ENCODE measurements at regions not wholly inside any gene's neighbourhood (a gene's known extent, or its start where the extent isn't known, plus 50 kb on each side); places are given as distances from the start of the nearest gene placed in this dataset.

DNA sequence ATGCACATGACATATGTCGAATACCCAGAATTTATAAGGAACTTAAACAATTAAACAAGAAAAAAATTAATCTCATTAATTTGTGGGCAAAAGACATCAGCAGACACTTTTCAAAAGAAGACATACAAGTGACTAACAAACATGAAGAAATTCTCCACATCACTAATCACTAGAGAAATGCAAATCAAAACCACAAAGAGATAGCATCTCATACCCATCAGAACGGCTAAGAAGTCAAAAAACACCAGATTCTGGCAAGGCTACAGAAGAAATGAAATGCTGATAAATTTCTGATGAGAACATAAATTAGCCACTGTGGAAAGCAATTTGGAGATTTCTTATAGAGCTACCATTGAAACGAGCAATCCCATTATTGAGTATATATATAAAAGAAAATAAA, 210.6 kb upstream of the LUZP2 start:
- ATAC-seq: no peak
- no peak overlapping the region for H3K4me3 ChIP-seq
- no peaks in the 10 kb centered on the region for H3K27me3 ChIP-seq
- no peak for TF ChIP-seq POLR2A (IDR thresholded peaks at IDR 0.05)
- TF ChIP-seq, protein P1, sequence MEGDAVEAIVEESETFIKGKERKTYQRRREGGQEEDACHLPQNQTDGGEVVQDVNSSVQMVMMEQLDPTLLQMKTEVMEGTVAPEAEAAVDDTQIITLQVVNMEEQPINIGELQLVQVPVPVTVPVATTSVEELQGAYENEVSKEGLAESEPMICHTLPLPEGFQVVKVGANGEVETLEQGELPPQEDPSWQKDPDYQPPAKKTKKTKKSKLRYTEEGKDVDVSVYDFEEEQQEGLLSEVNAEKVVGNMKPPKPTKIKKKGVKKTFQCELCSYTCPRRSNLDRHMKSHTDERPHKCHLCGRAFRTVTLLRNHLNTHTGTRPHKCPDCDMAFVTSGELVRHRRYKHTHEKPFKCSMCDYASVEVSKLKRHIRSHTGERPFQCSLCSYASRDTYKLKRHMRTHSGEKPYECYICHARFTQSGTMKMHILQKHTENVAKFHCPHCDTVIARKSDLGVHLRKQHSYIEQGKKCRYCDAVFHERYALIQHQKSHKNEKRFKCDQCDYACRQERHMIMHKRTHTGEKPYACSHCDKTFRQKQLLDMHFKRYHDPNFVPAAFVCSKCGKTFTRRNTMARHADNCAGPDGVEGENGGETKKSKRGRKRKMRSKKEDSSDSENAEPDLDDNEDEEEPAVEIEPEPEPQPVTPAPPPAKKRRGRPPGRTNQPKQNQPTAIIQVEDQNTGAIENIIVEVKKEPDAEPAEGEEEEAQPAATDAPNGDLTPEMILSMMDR (IDR thresholded peaks at IDR 0.05 in 4 of 5, conservative IDR thresholded peaks at IDR 0.05 in 1 of 5): no peak
- in situ Hi-C loops (cut with MboI; ENCODE audit: low sequenced_read_pairs in 4 of 4) (no loop called here), intact Hi-C loops (cut with DNase I; ENCODE audit: low total_unique reads) (no loop called here)
- H3K36me3 ChIP-seq: no peaks in the 10 kb centered on the region
- H3K27ac ChIP-seq: no peak overlapping the region
- DNase-seq: no peak
- no peaks in the 10 kb centered on the region for H3K4me1 ChIP-seq
- no peaks in the 10 kb centered on the region for H3K9me3 ChIP-seq

DNA sequence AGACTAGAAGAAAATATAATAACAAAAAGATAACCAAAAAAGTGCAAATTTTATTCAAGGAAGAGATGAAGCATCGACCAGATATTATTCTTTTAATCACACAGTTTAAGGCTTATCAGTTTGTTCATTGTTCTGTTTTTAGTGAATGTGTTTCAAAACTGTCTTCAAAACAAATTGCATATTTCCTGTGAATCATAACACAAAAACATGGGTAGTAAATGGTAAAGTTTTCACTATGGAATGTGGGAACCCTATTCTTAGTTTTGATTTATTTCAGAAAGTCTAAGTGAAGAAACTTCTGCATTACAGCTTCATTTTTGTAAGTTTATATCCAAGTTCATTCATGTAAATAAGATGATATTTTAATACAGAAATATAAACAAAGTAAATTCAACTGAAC, 207.6 kb upstream of the LUZP2 start:
- intact Hi-C loops (cut with DNase I; ENCODE audit: low total_unique reads): no loop called here

DNA sequence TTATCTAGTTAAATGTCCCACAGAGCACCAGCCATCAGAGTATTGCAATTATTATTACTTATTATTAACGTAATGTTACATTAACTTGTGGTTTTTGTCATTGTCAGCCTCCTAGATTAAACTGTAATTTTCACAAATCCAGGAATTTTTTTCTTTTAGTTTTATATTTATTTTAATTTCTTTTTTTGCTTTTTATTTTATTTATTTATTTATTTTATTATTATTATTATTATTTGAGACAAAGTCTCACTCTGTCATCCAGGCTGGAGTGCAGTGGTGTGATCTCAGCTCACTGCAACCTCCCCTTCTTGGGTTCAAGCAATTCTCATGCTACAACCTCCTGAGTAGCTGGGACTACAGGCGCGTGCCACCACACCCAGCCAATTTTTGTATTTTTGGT, 202.9 kb upstream of the LUZP2 start:
- Histone ChIP-seq H3K27me3 (no peaks in the 10 kb centered on the region), H3K36me3 (no peaks in the 10 kb centered on the region), H3K4me1 (no peaks in the 10 kb centered on the region), H3K4me3 (no peak overlapping the region), H3K9me3 (no peaks in the 10 kb centered on the region), H3K27ac (no peak overlapping the region)
- intact Hi-C loops (cut with DNase I; ENCODE audit: low total_unique reads) (no loop called here), in situ Hi-C loops (cut with MboI; ENCODE audit: low sequenced_read_pairs in 4 of 4) (no loop called here)
- no peak for TF ChIP-seq POLR2A (IDR thresholded peaks at IDR 0.05)
- TF ChIP-seq, protein P1 (IDR thresholded peaks at IDR 0.05 in 4 of 5, conservative IDR thresholded peaks at IDR 0.05 in 1 of 5): no peak
- ATAC-seq (no peak), DNase-seq (no peak)

More for the DNA sequence above, 207.6 kb upstream of the LUZP2 start:
- TF ChIP-seq, protein P1 (IDR thresholded peaks at IDR 0.05 in 4 of 5, conservative IDR thresholded peaks at IDR 0.05 in 1 of 5): no peak
- in situ Hi-C loops (cut with MboI; ENCODE audit: low sequenced_read_pairs in 4 of 4): no loop called here
- no peak for ATAC-seq
- Histone ChIP-seq H3K4me1 (no peaks in the 10 kb centered on the region), H3K27me3 (no peaks in the 10 kb centered on the region), H3K9me3 (no peaks in the 10 kb centered on the region), H3K27ac (no peak overlapping the region), H3K36me3 (no peaks in the 10 kb centered on the region), H3K4me3 (no peak overlapping the region)
- DNase-seq: no peak

DNA sequence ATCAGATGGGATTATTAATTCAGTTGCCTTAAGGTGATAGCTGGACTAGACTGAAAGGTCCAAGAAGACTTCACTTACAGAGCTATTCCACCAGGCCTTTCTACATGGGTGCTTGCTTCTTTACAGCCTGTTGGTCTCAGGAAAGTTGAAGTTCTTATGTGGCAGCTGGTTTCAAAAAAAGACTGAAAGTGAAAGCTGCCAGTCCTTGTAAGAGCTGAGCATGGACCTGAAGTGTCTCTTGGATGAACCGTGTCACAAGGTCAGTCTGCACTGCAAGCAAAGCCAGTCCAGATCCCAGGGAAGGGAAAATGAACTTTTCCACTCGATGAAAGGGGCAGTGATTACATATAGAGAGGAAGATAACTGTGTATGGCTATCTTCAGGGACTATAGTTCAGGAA, 201.5 kb upstream of the LUZP2 start:
- in situ Hi-C loops (cut with MboI; ENCODE audit: low sequenced_read_pairs in 4 of 4): no loop called here
- no peak for TF ChIP-seq POLR2A (IDR thresholded peaks at IDR 0.05)
- TF ChIP-seq, protein P1 (IDR thresholded peaks at IDR 0.05 in 4 of 5, conservative IDR thresholded peaks at IDR 0.05 in 1 of 5): no peak
- DNase-seq (no peak), ATAC-seq (no peak)
- Histone ChIP-seq H3K27ac (no peak overlapping the region), H3K4me1 (no peaks in the 10 kb centered on the region), H3K36me3 (no peaks in the 10 kb centered on the region), H3K9me3 (no peaks in the 10 kb centered on the region), H3K27me3 (no peaks in the 10 kb centered on the region), H3K4me3 (no peak overlapping the region)
- intact Hi-C loops (cut with DNase I; ENCODE audit: low total_unique reads): no loop called here

DNA sequence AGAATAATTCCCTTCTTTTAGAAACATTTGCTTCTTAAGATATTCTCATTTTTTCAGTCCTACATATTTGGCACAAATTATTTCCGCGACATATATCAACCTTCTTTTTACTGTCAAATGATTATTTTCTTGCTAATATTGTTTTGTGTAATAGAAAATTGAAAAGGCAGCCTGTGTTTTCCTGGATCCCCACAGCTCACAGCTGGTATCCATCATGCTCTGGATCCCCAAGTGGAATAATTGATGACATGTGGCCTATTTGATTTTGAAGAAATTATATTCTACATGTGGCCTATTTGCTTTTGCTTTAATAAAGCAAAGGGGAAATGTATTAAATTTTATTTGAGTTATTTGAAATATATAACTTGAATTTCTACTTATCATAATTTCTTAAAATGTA, 199.4 kb upstream of the LUZP2 start:
- in situ Hi-C loops (cut with MboI; ENCODE audit: low sequenced_read_pairs in 4 of 4): no loop called here
- no peak overlapping the region for H3K27ac ChIP-seq
- TF ChIP-seq, protein P1 (IDR thresholded peaks at IDR 0.05 in 4 of 5, conservative IDR thresholded peaks at IDR 0.05 in 1 of 5): no peak
- TF ChIP-seq POLR2A (IDR thresholded peaks at IDR 0.05): no peak
- no peaks in the 10 kb centered on the region for H3K27me3 ChIP-seq
- H3K4me3 ChIP-seq: no peak overlapping the region
- no peaks in the 10 kb centered on the region for H3K36me3 ChIP-seq
- H3K9me3 ChIP-seq: no peaks in the 10 kb centered on the region
- intact Hi-C loops (cut with DNase I; ENCODE audit: low total_unique reads): no loop called here
- no peaks in the 10 kb centered on the region for H3K4me1 ChIP-seq
- no peak for ATAC-seq
- DNase-seq: no peak
